HCT116 (cell line): ENCODE measurements at regions not wholly inside any gene's neighbourhood (a gene's known extent, or its start where the extent isn't known, plus 50 kb on each side); places are given as distances from the start of the nearest gene placed in this dataset.

Experiments used
- ATAC-seq: fragments of 200-7000 bp; cut with Tn5 transposase; 2 replicates; pipeline ENCODE4 v1.9.1; 2020; ENCODE audit warnings: mild to moderate bottlenecking, moderate library complexity
- BruUV-seq: library from RNA; stranded (reverse); fragments of 400-500 nt; replicated peaks from 2 replicates; lab custom pipeline; 2021; lab: Mats Ljungman, UMichigan
- CTCF ChIA-PET: fragments of 300-600 bp; sonication (Branson Sonifier 250); formaldehyde crosslinking; loops from one replicate; lab custom pipeline; 2021; ENCODE audit warnings: antibody characterized with exemption; lab: Charles Lee
- POLR2A ChIA-PET: fragments of 300-600, 350-600 bp; sonication (Branson Sonifier 250); formaldehyde crosslinking; loops from one replicate; lab custom pipeline; 2021; ENCODE audit warnings: antibody characterized with exemption; lab: Charles Lee
- RAD21 ChIA-PET, 2 experiments: fragments of 300-600 bp; sonication (Branson Sonifier 250); formaldehyde crosslinking; loops; one replicate each; lab custom pipeline; 2023; ENCODE audit warnings: low total read pairs in 2 of 2; ENCODE audit not compliant: uncharacterized antibody in 2 of 2, unreplicated experiment in 2 of 2, low non-redundant PET in 1 of 2; lab: Charles Lee
- DNase-seq: peaks from one replicate; pipeline ENCODE4 v3.0.0-alpha.2; 2010; ENCODE audit warnings: low read depth, low spot score
- H2AFZ ChIP-seq: fragments of 200-600 bp; shearing (Covaris generic), sonication (generic); 2 replicates; pipeline ENCODE4 v1.6.1; 2017; ENCODE audit warnings: low read depth, mixed run types, mixed read lengths, antibody characterized with exemption, low read length; ENCODE audit not compliant: poor library complexity, severe bottlenecking
- H3K27ac ChIP-seq: 2 replicates; pipeline ENCODE4 v1.5.1; 2012; ENCODE audit warnings: low read depth, low read length
- H3K27me3 ChIP-seq: fragments of 200-600 bp; sonication (generic); 2 replicates; pipeline ENCODE4 v1.6.1; 2016; ENCODE audit warnings: mixed run types, low read length, mixed read lengths; ENCODE audit not compliant: insufficient read depth
- H3K36me3 ChIP-seq, 2 experiments: fragments of 200-500 bp in 1 of 2; fragments of 200-600 bp in 1 of 2; sonication (Bioruptor generic) in 1 of 2; sonication (generic) in 1 of 2; 2 replicates each; pipeline versions ENCODE4 v1.5.1 to v1.6.1; 2014 to 2016; ENCODE audit warnings: low read length in 2 of 2, inconsistent platforms in 1 of 2, mixed read lengths in 1 of 2, mixed run types in 1 of 2; ENCODE audit not compliant: insufficient read depth in 2 of 2, control insufficient read depth in 1 of 2
- H3K4me1 ChIP-seq, 2 experiments: fragments of 200-600 bp in 1 of 2; sonication (generic) in 1 of 2; 2 replicates each; pipeline versions ENCODE4 v1.5.1 to v1.6.1; 2012 to 2017; ENCODE audit warnings: low read length in 2 of 2, inconsistent platforms in 1 of 2, mild to moderate bottlenecking in 1 of 2, mixed read lengths in 1 of 2, mixed run types in 1 of 2, moderate library complexity in 1 of 2; ENCODE audit not compliant: insufficient read depth in 2 of 2, control insufficient read depth in 1 of 2
- H3K4me2 ChIP-seq: fragments of 200-600 bp; sonication (generic); 2 replicates; pipeline ENCODE4 v1.6.1; 2017; ENCODE audit warnings: mixed run types, low read length, mixed read lengths
- H3K4me3 ChIP-seq, 2 experiments: fragments of 200-600 bp in 1 of 2; sonication (generic) in 1 of 2; replicated peaks in 1 of 2; 2 replicates each; pipeline ENCODE4 v1.5.1; 2011 to 2016; ENCODE audit warnings: low read length in 2 of 2, control low read depth in 1 of 2, low read depth in 1 of 2, mild to moderate bottlenecking in 1 of 2, mixed read lengths in 1 of 2, mixed run types in 1 of 2
- H3K79me2 ChIP-seq: fragments of 200-600 bp; sonication (generic); 2 replicates; pipeline ENCODE4 v1.6.1; 2017; ENCODE audit warnings: mild to moderate bottlenecking, mixed run types, low read length, moderate library complexity, mixed read lengths; ENCODE audit not compliant: insufficient read depth
- H3K9ac ChIP-seq: fragments of 200-600 bp; sonication (generic); 2 replicates; pipeline ENCODE4 v1.6.1; 2016; ENCODE audit warnings: low read length, mixed read lengths
- H3K9me2 ChIP-seq: fragments of 200-600 bp; sonication (generic), shearing (Covaris generic); 2 replicates; pipeline ENCODE4 v1.6.1; 2017; ENCODE audit warnings: mixed run types, mild to moderate bottlenecking, moderate library complexity; ENCODE audit not compliant: insufficient read depth
- H3K9me3 ChIP-seq, 2 experiments: fragments of 200-500 bp in 1 of 2; fragments of 200-600 bp in 1 of 2; sonication (Bioruptor generic) in 1 of 2; sonication (generic) in 1 of 2; 2 replicates each; pipeline ENCODE4 v1.6.1; 2014 to 2017; ENCODE audit warnings: low read length in 2 of 2, mixed read lengths in 2 of 2, inconsistent platforms in 1 of 2, low read depth in 1 of 2, mild to moderate bottlenecking in 1 of 2, mixed run types in 1 of 2, moderate library complexity in 1 of 2; ENCODE audit not compliant: control insufficient read depth in 1 of 2, insufficient read depth in 1 of 2
- H4K20me1 ChIP-seq: fragments of 200-600 bp; sonication (generic), shearing (Covaris generic); 2 replicates; pipeline ENCODE4 v1.6.1; 2017; ENCODE audit warnings: mixed run types, mild to moderate bottlenecking, moderate library complexity; ENCODE audit not compliant: insufficient read depth
- CTCF ChIP-seq, 3 experiments: fragments of 200-600 bp in 1 of 3; sonication (generic) in 1 of 3; IDR thresholded peaks in 2 of 3; conservative IDR thresholded peaks in 1 of 3; 2 replicates each; pipeline ENCODE4 v1.5.1; 2012 to 2017; ENCODE audit warnings: low read depth in 2 of 3, low read length in 2 of 3, antibody characterized with exemption in 1 of 3, borderline replicate concordance in 1 of 3, control low read depth in 1 of 3, mild to moderate bottlenecking in 1 of 3, mixed read lengths in 1 of 3, mixed run types in 1 of 3, moderate library complexity in 1 of 3; ENCODE audit not compliant: insufficient read depth in 1 of 3
- EGR1 ChIP-seq: IDR thresholded peaks from 2 replicates; pipeline ENCODE4 v1.6.1; 2012; ENCODE audit warnings: low read depth
- EZH2 ChIP-seq: fragments of 200-600 bp; sonication (generic); IDR thresholded peaks from 2 replicates; pipeline ENCODE4 v1.6.1; 2017; ENCODE audit warnings: antibody characterized with exemption, mixed run types
- POLR2AphosphoS5 ChIP-seq: IDR thresholded peaks from 2 replicates; pipeline ENCODE4 v1.6.1; 2011; ENCODE audit warnings: mild to moderate bottlenecking, low read depth, low read length, moderate library complexity
- REST ChIP-seq: IDR thresholded peaks from 2 replicates; pipeline ENCODE4 v1.6.1; 2012; ENCODE audit warnings: low read depth
- SIN3A ChIP-seq: IDR thresholded peaks from 2 replicates; pipeline ENCODE4 v1.6.1; 2012; ENCODE audit warnings: low read depth
- SRF ChIP-seq: IDR thresholded peaks from 2 replicates; pipeline ENCODE4 v1.6.1; 2012; ENCODE audit warnings: low read depth
- TCF7L2 ChIP-seq: IDR thresholded peaks from 2 replicates; pipeline ENCODE4 v1.7.0; 2011; ENCODE audit warnings: borderline replicate concordance, inconsistent platforms; ENCODE audit not compliant: insufficient read depth, insufficient read length; ENCODE audit errors: extremely low read depth
- YY1 ChIP-seq: IDR thresholded peaks from 2 replicates; pipeline ENCODE4 v1.6.1; 2011; ENCODE audit warnings: low read length, low read depth, moderate library complexity, mild to moderate bottlenecking; ENCODE audit not compliant: insufficient replicate concordance; ENCODE audit errors: extremely low read depth
- ZBTB33 ChIP-seq: IDR thresholded peaks from 2 replicates; pipeline ENCODE4 v1.6.1; 2011; ENCODE audit warnings: mild to moderate bottlenecking, low read length, moderate library complexity; ENCODE audit not compliant: insufficient replicate concordance; ENCODE audit errors: extremely low read depth
- ZFX ChIP-seq: fragments of 450-650 bp; IDR thresholded peaks from 2 replicates; pipeline ENCODE4 v1.6.1; 2017
- ZNF274 ChIP-seq: fragments of 200-500 bp; sonication (Bioruptor generic); IDR thresholded peaks from 2 replicates; pipeline ENCODE4 v1.6.1; 2014; ENCODE audit warnings: mild to moderate bottlenecking, low read depth, low read length, inconsistent platforms
- intact Hi-C: fragments of 100-400 bp; cut with micrococcal nuclease; formaldehyde crosslinking; loops from 2 replicates; pipeline ENCODE4 v1.10.0; 2022

- H3K36me3 ChIP-seq, result no peaks in the 10 kb centered on the region
- no peak overlapping the region for H3K27ac ChIP-seq
- no peaks in the 10 kb centered on the region for H3K9me3 ChIP-seq
- H3K9me2 ChIP-seq, result no peaks in the 10 kb centered on the region
- RAD21 ChIA-PET, result no interaction called here
- H3K4me1 ChIP-seq, result no peaks in the 10 kb centered on the region
- H3K27me3 ChIP-seq, result peaks cover 20% of the 10 kb centered on the region; the same call in 1 of the 2 replicates
- no peak overlapping the region for H3K4me3 ChIP-seq
- H4K20me1 ChIP-seq, result no peaks in the 10 kb centered on the region
- ATAC-seq, result no peak
- CTCF ChIA-PET, result no interaction called here
- no peak overlapping the region for H2AFZ ChIP-seq
- intact Hi-C loops, result no loop called here
- TF ChIP-seq CTCF (IDR thresholded peaks at IDR 0.05 in 2 of 3, conservative IDR thresholded peaks at IDR 0.05 in 1 of 3; ENCODE audit: borderline replicate concordance in 1 of 3, insufficient read depth in 1 of 3, low read depth in 2 of 3, low read length in 2 of 3) (no peak), EGR1 (no peak), YY1 (no peak), SIN3A (no peak), SRF (no peak), TCF7L2 (no peak), ZFX (no peak), ZBTB33 (no peak), EZH2 (no peak), POLR2AphosphoS5 (no peak), REST (no peak), ZNF274 (no peak)
- no peak for DNase-seq
- no TSS peak for BruUV-seq
- no peak overlapping the region for H3K4me2 ChIP-seq
- POLR2A ChIA-PET, result interaction anchor here (0.6 kb wide), 1 partner anchor 128 kb away, joined by 4 read pairs; no protein-coding TSS in a partner anchor
- no peaks in the 10 kb centered on the region for H3K79me2 ChIP-seq
- H3K9ac ChIP-seq, result no peak overlapping the region
Observed at GRCh38 chr3:67324554-67324953, 326.4 kb downstream of the KBTBD8 start.
